ENCODE measurements at regions not wholly inside any gene's neighbourhood (a gene's known extent, or its start where the extent isn't known, plus 50 kb on each side); places are given as distances from the start of the nearest gene placed in this dataset.

- ATAC-seq (no peak), DNase-seq (no peak)
Measured at GRCh38 chr22:27292542-27293299, 508.8 kb downstream of the MN1 start.

- ATAC-seq: no peak
Measured at GRCh38 chr22:27293721-27294445, 507.7 kb downstream of the MN1 start.

GRCh38 chr22:27295040-27295439 is 506.5 kb downstream of the MN1 start:
- ATAC-seq: no peak
- DNase-seq: no peak

More at GRCh38 chr22:27293721-27294445, 507.7 kb downstream of the MN1 start:
- no peak for DNase-seq

- DNase-seq: no peak
- no peak for ATAC-seq
Measured at GRCh38 chr22:27295605-27296004, 506.0 kb downstream of the MN1 start.

GRCh38 chr22:27296091-27296675 is 505.4 kb downstream of the MN1 start:
- no peak for ATAC-seq
- no peak for DNase-seq

- ATAC-seq (no peak), DNase-seq (no peak)
Measured at GRCh38 chr22:27297125-27297524, 504.4 kb downstream of the MN1 start.

- ATAC-seq: no peak
- DNase-seq: no peak
Measured at GRCh38 chr22:27298332-27298731, 503.2 kb downstream of the MN1 start.

- ATAC-seq: no peak
Measured at GRCh38 chr22:27298742-27299141, 502.8 kb downstream of the MN1 start.

GRCh38 chr22:27299181-27300085 is 502.1 kb downstream of the MN1 start:
- ATAC-seq: no peak
- DNase-seq: no peak

More at GRCh38 chr22:27298742-27299141, 502.8 kb downstream of the MN1 start:
- DNase-seq: no peak

- ATAC-seq: no peak
- DNase-seq: no peak
Measured at GRCh38 chr22:27300536-27301285, 500.8 kb downstream of the MN1 start.

- DNase-seq: no peak
Measured at GRCh38 chr22:27302501-27302900, 499.1 kb downstream of the MN1 start.

GRCh38 chr22:27303718-27304117 is 497.8 kb downstream of the MN1 start:
- DNase-seq (no peak), ATAC-seq (no peak)

More at GRCh38 chr22:27302501-27302900, 499.1 kb downstream of the MN1 start:
- ATAC-seq: no peak

GRCh38 chr22:27306771-27307170 is 494.8 kb downstream of the MN1 start:
- ATAC-seq (no peak), DNase-seq (no peak)

GRCh38 chr22:27307545-27308247 is 493.9 kb downstream of the MN1 start:
- ATAC-seq (no peak), DNase-seq (no peak)

- DNase-seq (no peak), ATAC-seq (no peak)
Measured at GRCh38 chr22:27308513-27308912, 493.0 kb downstream of the MN1 start.

- DNase-seq (no peak), ATAC-seq (no peak)
Measured at GRCh38 chr22:27309697-27310096, 491.9 kb downstream of the MN1 start.

- ATAC-seq (no peak), DNase-seq (no peak)
Measured at GRCh38 chr22:27310966-27311697, 490.4 kb downstream of the MN1 start.

- ATAC-seq: no peak
Measured at GRCh38 chr22:27311698-27312550, 489.6 kb downstream of the MN1 start.

GRCh38 chr22:27312565-27312964 is 489.0 kb downstream of the MN1 start:
- ATAC-seq (no peak), DNase-seq (no peak)

More at GRCh38 chr22:27311698-27312550, 489.6 kb downstream of the MN1 start:
- no peak for DNase-seq
